BE2C (cell line): ENCODE measurements at regions not wholly inside any gene's neighbourhood (a gene's known extent, or its start where the extent isn't known, plus 50 kb on each side); places are given as distances from the start of the nearest gene placed in this dataset.
A peak's percentile ranks its signal among the peaks of the same experiment; 100 is the strongest.

ENCODE experiments used
- DNase-seq: peaks from one replicate; pipeline ENCODE4 v3.0.0-alpha.2; 2020
- H3K27me3 ChIP-seq: fragments of 250-450 bp; sonication (Bioruptor Pico); 2 replicates; pipeline ENCODE4 v1.5.1; 2020; ENCODE audit warnings: mild to moderate bottlenecking
- H3K36me3 ChIP-seq: fragments of 250-450 bp; sonication (Bioruptor Pico); 2 replicates; pipeline ENCODE4 v1.5.1; 2020; ENCODE audit warnings: mild to moderate bottlenecking
- H3K4me1 ChIP-seq: fragments of 250-450 bp; sonication (Bioruptor Pico); 2 replicates; pipeline ENCODE4 v1.5.1; 2020
- H3K4me3 ChIP-seq: 2 replicates; pipeline ENCODE4 v1.5.1; 2011; ENCODE audit warnings: low read depth, low read length
- H3K9me3 ChIP-seq: fragments of 250-450 bp; sonication (Bioruptor Pico); 2 replicates; pipeline ENCODE4 v1.5.1; 2020
- CTCF ChIP-seq: IDR thresholded peaks from 2 replicates; pipeline ENCODE4 v1.5.1; 2012; ENCODE audit warnings: mild to moderate bottlenecking, low read depth, low read length

- Histone ChIP-seq H3K9me3 (no peaks in the 10 kb centered on the region), H3K36me3 (no peaks in the 10 kb centered on the region; the same call in 1 of the 2 replicates), H3K27me3 (no peaks in the 10 kb centered on the region), H3K4me3 (peak overlapping the region; percentile 95), H3K4me1 (no peaks in the 10 kb centered on the region)
- no peak for TF ChIP-seq CTCF
- DNase-seq = peak; percentile 74
These were observed 1419.8 kb downstream of the UQCRFS1 start for GRCh38 chr19:27793128-27793643.

- H3K4me1 ChIP-seq = no peaks in the 10 kb centered on the region
- no peak for TF ChIP-seq CTCF
- H3K4me3 ChIP-seq = peak overlapping the region; percentile 95
- H3K9me3 ChIP-seq = no peaks in the 10 kb centered on the region
- no peak for DNase-seq
- H3K27me3 ChIP-seq = no peaks in the 10 kb centered on the region
- no peaks in the 10 kb centered on the region; the same call in 1 of the 2 replicates for H3K36me3 ChIP-seq
These were observed 1420.3 kb downstream of the UQCRFS1 start for GRCh38 chr19:27792576-27793127.

- no peak for TF ChIP-seq CTCF
- Histone ChIP-seq H3K4me1 (no peaks in the 10 kb centered on the region), H3K4me3 (no peak overlapping the region)
These were observed 1432.4 kb downstream of the UQCRFS1 start for GRCh38 chr19:27780367-27781075.

GRCh38 chr19:27779954-27780353 is 1433.0 kb downstream of the UQCRFS1 start:
- Histone ChIP-seq H3K4me3 (no peak overlapping the region), H3K9me3 (no peaks in the 10 kb centered on the region; the same call in 1 of the 2 replicates), H3K27me3 (no peaks in the 10 kb centered on the region), H3K4me1 (no peaks in the 10 kb centered on the region), H3K36me3 (peaks cover 5% of the 10 kb centered on the region; the same call in 1 of the 2 replicates)
- TF ChIP-seq CTCF = no peak
- no peak for DNase-seq

More at GRCh38 chr19:27780367-27781075, 1432.4 kb downstream of the UQCRFS1 start:
- DNase-seq = no peak
- Histone ChIP-seq H3K27me3 (no peaks in the 10 kb centered on the region), H3K9me3 (no peaks in the 10 kb centered on the region; the same call in 1 of the 2 replicates), H3K36me3 (peaks cover 5% of the 10 kb centered on the region; the same call in 1 of the 2 replicates)

- no peaks in the 10 kb centered on the region; the same call in 1 of the 2 replicates for H3K9me3 ChIP-seq
- no peaks in the 10 kb centered on the region for H3K4me1 ChIP-seq
- peaks cover 13% of the 10 kb centered on the region for H3K36me3 ChIP-seq
- no peaks in the 10 kb centered on the region for H3K27me3 ChIP-seq
- DNase-seq = peak; percentile 29
- peak; percentile 49 for TF ChIP-seq CTCF
- H3K4me3 ChIP-seq = no peak overlapping the region
These were observed 1435.2 kb downstream of the UQCRFS1 start for GRCh38 chr19:27777726-27778125.

- Histone ChIP-seq H3K4me3 (no peak overlapping the region), H3K27me3 (no peaks in the 10 kb centered on the region), H3K4me1 (no peaks in the 10 kb centered on the region), H3K36me3 (peaks cover 14% of the 10 kb centered on the region), H3K9me3 (no peaks in the 10 kb centered on the region; the same call in 1 of the 2 replicates)
- no peak for DNase-seq
- no peak for TF ChIP-seq CTCF
These were observed 1435.7 kb downstream of the UQCRFS1 start for GRCh38 chr19:27777242-27777641.
